Testis (tissue), 2 donors: ENCODE measurements at regions not wholly inside any gene's neighbourhood (a gene's known extent, or its start where the extent isn't known, plus 50 kb on each side); places are given as distances from the start of the nearest gene placed in this dataset.

Source experiments
- DNase-seq: peaks from one replicate; pipeline ENCODE4 v3.0.0-alpha.2; 2019
- H3K27ac ChIP-seq, 2 donors: fragments of 200-600 bp; sonication (generic); one replicate each; pipeline ENCODE4 v1.5.1; 2019
- H3K27me3 ChIP-seq: fragments of 200-600 bp; sonication (generic); one replicate; pipeline ENCODE4 v1.5.1; 2019
- H3K36me3 ChIP-seq: fragments of 200-600 bp; sonication (generic); one replicate; pipeline ENCODE4 v1.5.1; 2017; ENCODE audit warnings: low read depth; ENCODE audit errors: missing control alignments
- H3K4me1 ChIP-seq: fragments of 200-600 bp; sonication (generic); one replicate; pipeline ENCODE4 v1.5.1; 2019
- H3K4me3 ChIP-seq, 2 donors: fragments of 200-600 bp; sonication (generic); one replicate each; pipeline ENCODE4 v1.5.1; 2017 to 2019
- H3K9me3 ChIP-seq: fragments of 200-600 bp; sonication (generic); one replicate; pipeline ENCODE4 v1.5.1; 2017
- CTCF ChIP-seq, 3 experiments: fragments of 450-650 bp in 2 of 3; fragments of 200-600 bp in 1 of 3; sonication (generic) in 1 of 3; IDR thresholded peaks; one replicate each; pipeline ENCODE4 v1.5.1; 2016 to 2019; ENCODE audit warnings: antibody characterized with exemption in 3 of 3, mild to moderate bottlenecking in 2 of 3, moderate library complexity in 1 of 3
- POLR2A ChIP-seq: fragments of 450-650 bp; IDR thresholded peaks from one replicate; pipeline ENCODE4 v1.6.1; 2017; ENCODE audit warnings: antibody characterized with exemption, mild to moderate bottlenecking, moderate library complexity
- WGBS, 2 donors: methylation state at CpG; one replicate each; pipeline ENCODE4 v1.1.5; 2018; 5-methylcytosine and 5-hydroxymethylcytosine counted together
- intact Hi-C: fragments of 100-400 bp; cut with DNase I; formaldehyde crosslinking; loops from one replicate; pipeline ENCODE4 v1.15.1; 2023; ENCODE audit warnings: low total_unique reads

- Histone ChIP-seq H3K27me3 (no peaks in the 10 kb centered on the region), H3K36me3 (no peaks in the 10 kb centered on the region), H3K4me3 (no peak overlapping the region), H3K27ac (no peak overlapping the region), H3K4me1 (no peaks in the 10 kb centered on the region), H3K9me3 (no peaks in the 10 kb centered on the region)
- intact Hi-C loops: no loop called here
- DNase-seq: no peak
- no peak for TF ChIP-seq CTCF (IDR thresholded peaks at IDR 0.05)
- no peak for TF ChIP-seq POLR2A
- 59 to 71% methylated on average over 2 of the region's 2 CpGs for WGBS, 2 donors
Measured at GRCh38 chr4:64489628-64490027, 80.4 kb upstream of the TECRL start.

- no peaks in the 10 kb centered on the region for H3K27me3 ChIP-seq
- no peak overlapping the region for H3K4me3 ChIP-seq
- 79 to 86% methylated on average over 2 of the region's 2 CpGs for WGBS, 2 donors
- H3K4me1 ChIP-seq: no peaks in the 10 kb centered on the region
- H3K36me3 ChIP-seq: no peaks in the 10 kb centered on the region
- no peak for DNase-seq
- intact Hi-C loops: no loop called here
- TF ChIP-seq CTCF (IDR thresholded peaks at IDR 0.05) (no peak), POLR2A (no peak)
- H3K9me3 ChIP-seq: no peaks in the 10 kb centered on the region
- no peak overlapping the region for H3K27ac ChIP-seq
Measured at GRCh38 chr4:64479338-64479737, 70.1 kb upstream of the TECRL start.

- WGBS, 2 donors: 62 to 82% methylated on average over 1 of the region's 1 CpG
- intact Hi-C loops: no loop called here
- TF ChIP-seq POLR2A (no peak), CTCF (IDR thresholded peaks at IDR 0.05) (no peak)
Measured at GRCh38 chr4:64477127-64477526, 67.9 kb upstream of the TECRL start.

GRCh38 chr4:64465263-64465662 is 56.0 kb upstream of the TECRL start:
- intact Hi-C loops: no loop called here
- Histone ChIP-seq H3K4me1 (no peaks in the 10 kb centered on the region), H3K4me3 (no peak overlapping the region), H3K27me3 (no peaks in the 10 kb centered on the region), H3K36me3 (no peaks in the 10 kb centered on the region), H3K9me3 (no peaks in the 10 kb centered on the region), H3K27ac (no peak overlapping the region)
- TF ChIP-seq POLR2A (no peak), CTCF (IDR thresholded peaks at IDR 0.05) (no peak)
- 52 to 53% methylated on average over 4 of the region's 4 CpGs for WGBS, 2 donors
- DNase-seq: no peak

More at GRCh38 chr4:64477127-64477526, 67.9 kb upstream of the TECRL start:
- Histone ChIP-seq H3K4me3 (no peak overlapping the region), H3K9me3 (no peaks in the 10 kb centered on the region), H3K27ac (no peak overlapping the region), H3K36me3 (no peaks in the 10 kb centered on the region), H3K4me1 (no peaks in the 10 kb centered on the region), H3K27me3 (no peaks in the 10 kb centered on the region)
- DNase-seq: no peak

GRCh38 chr4:64464581-64464980 is 55.3 kb upstream of the TECRL start:
- 61 to 78% methylated on average over 5 of the region's 5 CpGs for WGBS, 2 donors
- intact Hi-C loops: no loop called here
- Histone ChIP-seq H3K27ac (no peak overlapping the region), H3K4me3 (no peak overlapping the region), H3K9me3 (no peaks in the 10 kb centered on the region), H3K4me1 (no peaks in the 10 kb centered on the region), H3K27me3 (no peaks in the 10 kb centered on the region), H3K36me3 (no peaks in the 10 kb centered on the region)
- TF ChIP-seq POLR2A (no peak), CTCF (IDR thresholded peaks at IDR 0.05) (no peak)
- DNase-seq: no peak
